HG02852 (cell line): ENCODE measurements at regions not wholly inside any gene's neighbourhood (a gene's known extent, or its start where the extent isn't known, plus 50 kb on each side); places are given as distances from the start of the nearest gene placed in this dataset.

Experiments
- ATAC-seq: cut with Tn5 transposase; IDR thresholded peaks from one replicate; pipeline ENCODE4 v1.9.1; 2021; ENCODE audit warnings: mild to moderate bottlenecking, moderate library complexity; ENCODE audit not compliant: unreplicated experiment

GRCh38 chr3:30290479-30290878, 315.9 kb upstream of the TGFBR2 start:
- no peak for ATAC-seq

- ATAC-seq = no peak
Observed at GRCh38 chr3:30292192-30292893, 314.1 kb upstream of the TGFBR2 start.

DNA sequence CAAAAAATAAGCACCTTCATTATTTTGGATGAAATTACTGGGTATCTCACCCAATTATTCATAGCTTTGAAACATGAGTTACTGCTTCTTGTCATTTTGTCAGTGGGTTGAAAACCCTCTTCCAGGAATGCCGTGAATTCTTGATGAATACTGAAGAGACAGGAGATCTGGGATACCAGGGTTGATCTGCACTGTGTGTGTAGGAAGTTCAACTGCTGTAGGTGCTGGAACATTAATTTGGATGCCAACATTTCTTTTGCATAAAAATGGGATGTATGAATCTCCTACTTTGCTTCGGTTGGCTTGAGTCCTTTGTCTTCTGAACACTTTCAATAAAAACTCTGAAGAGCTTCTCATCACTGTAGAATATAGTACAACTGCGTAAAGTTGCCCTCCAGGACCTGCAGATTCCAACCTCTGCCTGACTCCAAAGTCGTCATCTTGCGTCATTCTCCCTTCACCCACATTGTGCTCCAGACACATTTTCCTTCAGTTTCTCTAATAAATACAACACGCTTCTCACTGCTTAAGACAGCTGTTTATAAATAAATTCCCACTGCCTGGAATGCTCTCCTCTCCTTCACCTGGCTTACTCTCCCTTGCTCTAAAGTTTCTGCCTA, 312.7 kb upstream of the TGFBR2 start:
- no peak for ATAC-seq

DNA sequence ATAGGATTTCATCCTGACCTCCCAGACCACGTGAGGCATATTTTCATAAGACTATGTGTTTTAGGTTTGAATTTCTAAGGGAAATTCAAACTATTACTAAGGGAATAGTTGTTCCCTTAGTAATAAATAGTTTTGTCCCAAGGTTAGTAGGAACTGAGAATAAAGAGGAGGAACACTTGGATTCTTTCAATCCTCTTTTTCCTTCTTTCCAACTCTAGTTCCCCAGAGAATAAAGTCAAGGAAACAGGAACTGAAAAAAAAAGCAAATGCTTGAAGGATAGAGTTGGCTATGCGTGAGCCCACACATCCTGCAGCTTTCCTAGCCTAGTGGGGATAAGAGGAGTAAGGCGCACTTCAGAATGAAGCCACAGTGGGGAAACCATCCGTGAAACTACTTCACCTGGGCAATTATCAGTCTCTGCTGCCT, 312.1 kb upstream of the TGFBR2 start:
- ATAC-seq = no peak

DNA sequence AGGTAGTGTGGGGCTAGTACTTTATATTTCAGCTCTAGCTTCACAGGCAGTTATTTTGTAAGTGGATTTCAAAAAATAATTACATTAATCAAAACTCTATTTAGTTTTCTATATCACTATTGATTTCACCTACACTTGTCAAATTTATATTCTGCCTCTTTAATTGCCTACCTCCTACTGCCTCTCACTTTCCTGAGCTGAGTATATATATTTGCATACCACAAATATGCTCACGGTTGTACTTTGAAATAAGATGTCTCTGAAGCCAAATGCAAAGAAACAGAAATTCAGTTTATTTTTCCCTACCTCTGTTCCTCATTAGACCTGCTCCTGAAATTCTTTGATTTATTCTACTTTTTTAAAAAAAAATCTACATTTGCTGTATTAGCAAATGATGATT, 309.3 kb upstream of the TGFBR2 start:
- ATAC-seq = peak; percentile 57

GRCh38 chr3:30299674-30300385, 306.6 kb upstream of the TGFBR2 start:
- ATAC-seq = no peak

GRCh38 chr3:30300809-30301208, 305.6 kb upstream of the TGFBR2 start:
- no peak for ATAC-seq

GRCh38 chr3:30302027-30302426, 304.4 kb upstream of the TGFBR2 start:
- no peak for ATAC-seq

DNA sequence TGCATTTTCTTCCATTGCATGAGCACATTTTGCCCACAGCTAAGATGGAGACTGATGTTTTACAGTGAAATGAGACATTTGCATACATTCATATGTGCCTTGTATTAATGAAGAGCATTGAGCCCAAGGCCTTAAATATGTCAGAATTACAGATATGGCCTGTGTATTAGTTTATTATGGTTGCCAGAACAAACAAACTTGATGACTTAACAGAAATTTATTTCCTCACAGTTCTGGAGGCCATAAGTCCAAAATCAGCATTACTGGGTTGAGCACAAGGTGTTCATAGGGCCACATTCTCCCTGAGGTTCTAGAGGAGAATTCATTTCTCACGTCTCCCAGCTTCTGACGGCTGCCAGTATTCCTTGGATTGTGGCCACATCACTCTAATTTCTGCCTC, 302.6 kb upstream of the TGFBR2 start:
- ATAC-seq = no peak

- no peak for ATAC-seq
Observed at GRCh38 chr3:30305021-30305420, 301.4 kb upstream of the TGFBR2 start.

DNA sequence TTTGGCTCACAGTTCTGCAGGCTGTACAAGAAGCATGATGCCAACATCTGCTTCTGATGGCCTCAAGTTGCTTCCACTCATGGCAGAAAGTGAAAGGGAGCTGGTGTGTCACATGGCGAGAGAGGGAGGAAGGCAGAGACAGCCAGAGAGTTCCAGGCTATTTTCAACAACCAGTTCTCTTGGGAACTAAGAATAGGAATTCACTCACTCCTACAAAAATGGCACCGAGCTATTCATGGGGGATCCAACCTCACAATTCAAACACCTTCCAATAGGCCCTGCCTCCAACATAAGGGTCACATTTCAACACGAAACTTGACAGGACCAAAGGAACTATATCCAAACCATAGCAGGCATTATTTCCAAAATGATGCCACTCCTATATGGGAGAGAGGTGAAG, 299.5 kb upstream of the TGFBR2 start:
- ATAC-seq = no peak

DNA sequence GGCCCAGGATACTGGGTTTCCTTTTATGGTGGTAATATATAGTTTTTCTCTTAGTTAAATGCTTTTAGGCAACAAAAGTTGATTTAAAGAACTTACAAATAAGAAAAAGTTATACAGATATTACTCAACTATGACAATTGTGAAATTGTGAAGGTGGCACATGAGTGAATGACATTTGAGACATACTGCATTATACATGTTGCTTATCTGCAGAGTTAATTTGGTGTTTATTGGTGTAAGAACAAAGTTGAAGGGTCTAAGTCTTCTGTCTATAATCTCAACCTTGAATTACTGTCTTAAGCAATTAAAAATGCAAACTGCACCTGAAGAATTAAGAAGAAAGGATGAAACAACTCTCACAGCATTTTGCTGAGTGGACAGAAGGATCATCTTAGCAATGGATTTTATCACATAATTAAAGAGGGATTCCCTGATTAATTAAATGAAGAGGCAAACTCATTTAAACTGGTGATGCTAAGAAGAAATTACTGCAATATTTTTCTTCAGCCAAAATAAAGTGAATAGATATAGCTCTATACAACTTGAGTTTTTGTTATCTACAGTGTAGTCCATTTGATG, 298.9 kb upstream of the TGFBR2 start:
- ATAC-seq = no peak

DNA sequence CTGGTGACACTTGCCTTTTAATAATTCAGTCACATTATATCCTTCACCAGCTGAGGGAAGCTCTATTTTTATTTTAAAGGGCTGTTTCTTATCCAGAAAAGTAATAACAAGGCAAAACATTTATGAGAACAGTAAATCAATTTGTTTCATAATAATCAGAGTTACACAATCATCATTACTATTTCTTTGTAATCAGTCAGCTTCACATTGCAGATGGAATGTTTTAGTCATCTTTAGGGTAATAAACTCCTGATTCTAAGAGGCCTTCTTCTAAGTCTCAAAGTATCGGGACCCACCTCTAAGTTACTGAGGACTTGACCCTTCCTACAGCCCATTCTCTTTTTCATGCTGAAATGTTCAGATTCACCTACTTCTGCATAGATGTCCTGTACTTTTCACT, 298.3 kb upstream of the TGFBR2 start:
- ATAC-seq = no peak

GRCh38 chr3:30309961-30310954, 296.1 kb upstream of the TGFBR2 start:
- ATAC-seq = no peak

GRCh38 chr3:30311781-30312180, 294.6 kb upstream of the TGFBR2 start:
- ATAC-seq = no peak

- ATAC-seq = no peak
Observed at GRCh38 chr3:30313840-30314239, 292.6 kb upstream of the TGFBR2 start.

DNA sequence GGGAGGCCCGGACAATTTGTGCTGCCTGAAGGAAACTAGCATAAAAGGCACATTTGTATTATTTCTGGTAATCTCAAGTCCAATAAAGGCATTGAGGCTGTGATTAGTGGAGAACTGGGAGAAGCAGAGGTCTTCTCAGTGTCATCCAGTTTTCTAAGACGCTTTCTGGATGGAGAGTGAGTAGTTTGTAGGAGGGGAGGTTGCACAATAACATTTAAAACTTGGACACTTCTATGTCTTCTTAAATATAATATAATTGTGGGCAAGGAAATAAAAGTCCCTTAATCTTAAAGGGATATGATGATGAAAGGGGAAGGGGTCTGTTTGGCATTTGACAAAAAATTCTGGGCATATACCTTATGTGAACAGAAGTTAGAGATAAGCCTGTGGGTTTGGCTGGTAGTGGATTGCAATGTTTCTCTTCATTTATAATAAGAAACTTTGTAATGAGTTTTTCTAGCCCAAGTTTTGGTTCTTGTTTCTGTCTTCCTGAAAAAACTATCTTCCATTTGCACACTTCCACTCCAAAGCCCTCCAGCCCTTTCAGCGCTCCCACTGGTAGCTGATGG, 291.6 kb upstream of the TGFBR2 start:
- no peak for ATAC-seq

DNA sequence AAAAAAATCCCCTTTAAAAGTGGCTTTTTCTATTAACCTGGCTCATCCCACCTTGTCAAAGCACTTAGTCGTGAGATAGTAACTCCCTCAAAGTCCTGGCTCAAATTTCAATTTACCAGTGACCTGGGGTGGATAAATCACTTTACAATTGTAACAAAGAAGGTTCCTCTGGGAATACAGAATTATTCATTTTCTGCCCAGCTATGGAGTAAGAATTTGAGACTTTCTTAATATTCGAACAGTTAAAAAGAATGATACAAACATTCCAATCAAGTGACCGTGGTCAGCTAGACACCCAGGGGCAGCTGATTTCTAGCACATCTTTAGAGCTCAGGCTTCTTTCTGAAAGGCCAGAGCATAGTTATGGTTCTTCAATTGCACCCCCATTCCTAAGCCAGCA, 291.0 kb upstream of the TGFBR2 start:
- no peak for ATAC-seq

- no peak for ATAC-seq
Observed at GRCh38 chr3:30317561-30317960, 288.8 kb upstream of the TGFBR2 start.

- ATAC-seq = no peak
Observed at GRCh38 chr3:30318110-30318509, 288.3 kb upstream of the TGFBR2 start.
